Body of pancreas (tissue), 4 donors: ENCODE measurements at regions not wholly inside any gene's neighbourhood (a gene's known extent, or its start where the extent isn't known, plus 50 kb on each side); places are given as distances from the start of the nearest gene placed in this dataset.

ENCODE experiments used
- POLR2A ChIP-seq, 3 donors: fragments of 450-650 bp; IDR thresholded peaks; one replicate each; pipeline ENCODE4 v1.6.1; 2016; ENCODE audit warnings: antibody characterized with exemption in 3 of 3, mild to moderate bottlenecking in 2 of 3
- TF ChIP-seq, protein P1 (sequence below), 7 experiments: fragments of 450-650 bp in 4 of 7; fragments of 200-600 bp in 3 of 7; sonication (generic) in 3 of 7; IDR thresholded peaks; one replicate each; pipeline ENCODE4 v1.5.1; 2016 to 2019; ENCODE audit warnings: antibody characterized with exemption in 7 of 7

DNA sequence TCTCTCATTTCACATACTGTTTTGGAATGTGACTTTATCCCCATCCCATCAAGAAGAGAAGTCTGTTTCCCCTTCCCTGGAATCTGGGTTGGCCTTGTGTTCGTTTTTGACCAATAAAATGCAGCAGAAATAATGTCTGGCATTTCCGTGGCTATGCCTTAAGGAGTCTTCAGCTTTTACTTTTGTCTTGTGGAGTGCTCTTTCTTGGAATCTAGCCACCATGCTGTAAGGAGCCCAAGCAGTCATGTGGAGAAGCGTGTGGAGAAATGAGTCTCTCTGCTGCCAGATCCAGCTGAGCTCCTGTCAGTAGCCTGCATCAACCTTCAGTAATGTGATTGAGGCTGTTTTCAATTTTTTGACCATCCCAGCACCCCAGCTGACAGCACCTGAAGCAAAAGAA lies 84.4 kb upstream of the ARMCX2 start:
- TF ChIP-seq, protein P1, sequence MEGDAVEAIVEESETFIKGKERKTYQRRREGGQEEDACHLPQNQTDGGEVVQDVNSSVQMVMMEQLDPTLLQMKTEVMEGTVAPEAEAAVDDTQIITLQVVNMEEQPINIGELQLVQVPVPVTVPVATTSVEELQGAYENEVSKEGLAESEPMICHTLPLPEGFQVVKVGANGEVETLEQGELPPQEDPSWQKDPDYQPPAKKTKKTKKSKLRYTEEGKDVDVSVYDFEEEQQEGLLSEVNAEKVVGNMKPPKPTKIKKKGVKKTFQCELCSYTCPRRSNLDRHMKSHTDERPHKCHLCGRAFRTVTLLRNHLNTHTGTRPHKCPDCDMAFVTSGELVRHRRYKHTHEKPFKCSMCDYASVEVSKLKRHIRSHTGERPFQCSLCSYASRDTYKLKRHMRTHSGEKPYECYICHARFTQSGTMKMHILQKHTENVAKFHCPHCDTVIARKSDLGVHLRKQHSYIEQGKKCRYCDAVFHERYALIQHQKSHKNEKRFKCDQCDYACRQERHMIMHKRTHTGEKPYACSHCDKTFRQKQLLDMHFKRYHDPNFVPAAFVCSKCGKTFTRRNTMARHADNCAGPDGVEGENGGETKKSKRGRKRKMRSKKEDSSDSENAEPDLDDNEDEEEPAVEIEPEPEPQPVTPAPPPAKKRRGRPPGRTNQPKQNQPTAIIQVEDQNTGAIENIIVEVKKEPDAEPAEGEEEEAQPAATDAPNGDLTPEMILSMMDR (IDR thresholded peaks at IDR 0.05) = no peak
- TF ChIP-seq POLR2A (IDR thresholded peaks at IDR 0.05) = no peak
